GM23338 (cell line): ENCODE measurements at regions not wholly inside any gene's neighbourhood (a gene's known extent, or its start where the extent isn't known, plus 50 kb on each side); places are given as distances from the start of the nearest gene placed in this dataset.

Experiments
- ATAC-seq: fragments of 200-7000 bp; cut with Tn5 transposase; 3 replicates; pipeline ENCODE4 v1.9.1; 2020
- DNase-seq: peaks from one replicate; pipeline ENCODE4 v3.0.0-alpha.2; 2015; ENCODE audit warnings: low spot score
- H2AFZ ChIP-seq: fragments of 200-600 bp; sonication (generic); 2 replicates; pipeline ENCODE4 v1.8.0; 2016; ENCODE audit warnings: antibody characterized with exemption, mild to moderate bottlenecking, moderate library complexity
- H3F3A ChIP-seq: fragments of 200-600 bp; sonication (generic); replicated peaks from 2 replicates; pipeline ENCODE4 v1.8.0; 2017; ENCODE audit warnings: antibody characterized with exemption, mixed run types, low read depth
- H3K27ac ChIP-seq: fragments of 200-600 bp; sonication (generic); 2 replicates; pipeline ENCODE4 v1.6.1; 2016; ENCODE audit warnings: low read depth
- H3K27me3 ChIP-seq: fragments of 200-600 bp; sonication (generic); 2 replicates; pipeline ENCODE4 v1.8.0; 2016; ENCODE audit warnings: mild to moderate bottlenecking, mixed run types, moderate library complexity; ENCODE audit not compliant: insufficient read depth
- H3K36me3 ChIP-seq: fragments of 200-600 bp; sonication (generic); 2 replicates; pipeline ENCODE4 v1.8.0; 2016; ENCODE audit warnings: mild to moderate bottlenecking; ENCODE audit not compliant: insufficient read depth
- H3K4me1 ChIP-seq: fragments of 200-600 bp; sonication (generic); 2 replicates; pipeline ENCODE4 v1.8.0; 2016; ENCODE audit warnings: mild to moderate bottlenecking, moderate library complexity; ENCODE audit not compliant: insufficient read depth
- H3K4me2 ChIP-seq: fragments of 200-600 bp; sonication (generic); 2 replicates; pipeline ENCODE4 v1.7.1; 2017; ENCODE audit warnings: mixed run types
- H3K4me3 ChIP-seq: fragments of 200-600 bp; sonication (generic); 2 replicates; pipeline ENCODE4 v1.6.1; 2016; ENCODE audit warnings: mixed run types
- H3K79me2 ChIP-seq: fragments of 200-600 bp; sonication (generic); replicated peaks from 2 replicates; pipeline ENCODE4 v1.8.0; 2017; ENCODE audit warnings: mild to moderate bottlenecking; ENCODE audit not compliant: insufficient read depth
- H3K9me2 ChIP-seq: fragments of 200-600 bp; sonication (generic); 2 replicates; pipeline ENCODE4 v1.8.0; 2017; ENCODE audit not compliant: insufficient read depth
- H4K20me1 ChIP-seq: fragments of 200-600 bp; sonication (generic); replicated peaks from 2 replicates; pipeline ENCODE4 v1.8.0; 2017; ENCODE audit warnings: mild to moderate bottlenecking; ENCODE audit not compliant: insufficient read depth
- H3K27ac Mint-ChIP-seq: 2 replicates; pipeline ENCODE4 v1.8.0; 2020; ENCODE audit warnings: inconsistent platforms, mild to moderate bottlenecking, moderate library complexity, mixed read lengths
- H3K27me3 Mint-ChIP-seq: 3 replicates; pipeline ENCODE4 v1.8.0; 2022; ENCODE audit warnings: low read depth, mild to moderate bottlenecking, moderate library complexity, mixed read lengths, inconsistent platforms; ENCODE audit not compliant: insufficient read depth, poor library complexity
- H3K36me3 Mint-ChIP-seq: 3 replicates; pipeline ENCODE4 v1.8.0; 2021; ENCODE audit warnings: low read depth, mild to moderate bottlenecking, inconsistent platforms, moderate library complexity, mixed read lengths
- H3K4me1 Mint-ChIP-seq: 3 replicates; pipeline ENCODE4 v1.8.0; 2020; ENCODE audit warnings: mild to moderate bottlenecking, inconsistent platforms, mixed read lengths
- H3K4me3 Mint-ChIP-seq: 3 replicates; pipeline ENCODE4 v1.8.0; 2021; ENCODE audit warnings: moderate library complexity, mild to moderate bottlenecking, inconsistent platforms, mixed read lengths
- H3K9me3 Mint-ChIP-seq: 3 replicates; pipeline ENCODE4 v1.8.0; 2020; ENCODE audit warnings: moderate library complexity, mild to moderate bottlenecking, inconsistent platforms, mixed read lengths
- CREB1 ChIP-seq: fragments of 250-450 bp; sonication (Bioruptor Pico); IDR thresholded peaks from 2 replicates; pipeline ENCODE4 v1.5.0; 2020; ENCODE audit warnings: low read depth, mild to moderate bottlenecking, moderate library complexity
- CTCF ChIP-seq, 2 experiments: fragments of 200-600 bp in 1 of 2; sonication (generic) in 1 of 2; conservative IDR thresholded peaks; 2 replicates each; pipeline versions ENCODE4 v1.5.1 to v1.6.1; 2016 to 2017; ENCODE audit warnings: antibody characterized with exemption in 2 of 2, low read depth in 2 of 2, mild to moderate bottlenecking in 2 of 2, moderate library complexity in 1 of 2
- JUNB ChIP-seq: IDR thresholded peaks from one replicate; pipeline ENCODE4 v1.6.1; 2016; ENCODE audit warnings: antibody characterized with exemption; ENCODE audit not compliant: unreplicated experiment
- STAT1 ChIP-seq: IDR thresholded peaks from one replicate; pipeline ENCODE4 v1.6.1; 2016; ENCODE audit warnings: antibody characterized with exemption; ENCODE audit not compliant: unreplicated experiment
- ZNF114 ChIP-seq: fragments of 250-450 bp; sonication (Bioruptor Pico); IDR thresholded peaks from 2 replicates; pipeline ENCODE4 v1.5.0; 2020; ENCODE audit warnings: mild to moderate bottlenecking, moderate library complexity
- TF ChIP-seq, protein P1 (sequence below): fragments of 250-450 bp; sonication (Bioruptor Pico); IDR thresholded peaks from 2 replicates; pipeline ENCODE4 v1.5.0; 2020; ENCODE audit warnings: mild to moderate bottlenecking, moderate library complexity

- TF ChIP-seq, protein P1, sequence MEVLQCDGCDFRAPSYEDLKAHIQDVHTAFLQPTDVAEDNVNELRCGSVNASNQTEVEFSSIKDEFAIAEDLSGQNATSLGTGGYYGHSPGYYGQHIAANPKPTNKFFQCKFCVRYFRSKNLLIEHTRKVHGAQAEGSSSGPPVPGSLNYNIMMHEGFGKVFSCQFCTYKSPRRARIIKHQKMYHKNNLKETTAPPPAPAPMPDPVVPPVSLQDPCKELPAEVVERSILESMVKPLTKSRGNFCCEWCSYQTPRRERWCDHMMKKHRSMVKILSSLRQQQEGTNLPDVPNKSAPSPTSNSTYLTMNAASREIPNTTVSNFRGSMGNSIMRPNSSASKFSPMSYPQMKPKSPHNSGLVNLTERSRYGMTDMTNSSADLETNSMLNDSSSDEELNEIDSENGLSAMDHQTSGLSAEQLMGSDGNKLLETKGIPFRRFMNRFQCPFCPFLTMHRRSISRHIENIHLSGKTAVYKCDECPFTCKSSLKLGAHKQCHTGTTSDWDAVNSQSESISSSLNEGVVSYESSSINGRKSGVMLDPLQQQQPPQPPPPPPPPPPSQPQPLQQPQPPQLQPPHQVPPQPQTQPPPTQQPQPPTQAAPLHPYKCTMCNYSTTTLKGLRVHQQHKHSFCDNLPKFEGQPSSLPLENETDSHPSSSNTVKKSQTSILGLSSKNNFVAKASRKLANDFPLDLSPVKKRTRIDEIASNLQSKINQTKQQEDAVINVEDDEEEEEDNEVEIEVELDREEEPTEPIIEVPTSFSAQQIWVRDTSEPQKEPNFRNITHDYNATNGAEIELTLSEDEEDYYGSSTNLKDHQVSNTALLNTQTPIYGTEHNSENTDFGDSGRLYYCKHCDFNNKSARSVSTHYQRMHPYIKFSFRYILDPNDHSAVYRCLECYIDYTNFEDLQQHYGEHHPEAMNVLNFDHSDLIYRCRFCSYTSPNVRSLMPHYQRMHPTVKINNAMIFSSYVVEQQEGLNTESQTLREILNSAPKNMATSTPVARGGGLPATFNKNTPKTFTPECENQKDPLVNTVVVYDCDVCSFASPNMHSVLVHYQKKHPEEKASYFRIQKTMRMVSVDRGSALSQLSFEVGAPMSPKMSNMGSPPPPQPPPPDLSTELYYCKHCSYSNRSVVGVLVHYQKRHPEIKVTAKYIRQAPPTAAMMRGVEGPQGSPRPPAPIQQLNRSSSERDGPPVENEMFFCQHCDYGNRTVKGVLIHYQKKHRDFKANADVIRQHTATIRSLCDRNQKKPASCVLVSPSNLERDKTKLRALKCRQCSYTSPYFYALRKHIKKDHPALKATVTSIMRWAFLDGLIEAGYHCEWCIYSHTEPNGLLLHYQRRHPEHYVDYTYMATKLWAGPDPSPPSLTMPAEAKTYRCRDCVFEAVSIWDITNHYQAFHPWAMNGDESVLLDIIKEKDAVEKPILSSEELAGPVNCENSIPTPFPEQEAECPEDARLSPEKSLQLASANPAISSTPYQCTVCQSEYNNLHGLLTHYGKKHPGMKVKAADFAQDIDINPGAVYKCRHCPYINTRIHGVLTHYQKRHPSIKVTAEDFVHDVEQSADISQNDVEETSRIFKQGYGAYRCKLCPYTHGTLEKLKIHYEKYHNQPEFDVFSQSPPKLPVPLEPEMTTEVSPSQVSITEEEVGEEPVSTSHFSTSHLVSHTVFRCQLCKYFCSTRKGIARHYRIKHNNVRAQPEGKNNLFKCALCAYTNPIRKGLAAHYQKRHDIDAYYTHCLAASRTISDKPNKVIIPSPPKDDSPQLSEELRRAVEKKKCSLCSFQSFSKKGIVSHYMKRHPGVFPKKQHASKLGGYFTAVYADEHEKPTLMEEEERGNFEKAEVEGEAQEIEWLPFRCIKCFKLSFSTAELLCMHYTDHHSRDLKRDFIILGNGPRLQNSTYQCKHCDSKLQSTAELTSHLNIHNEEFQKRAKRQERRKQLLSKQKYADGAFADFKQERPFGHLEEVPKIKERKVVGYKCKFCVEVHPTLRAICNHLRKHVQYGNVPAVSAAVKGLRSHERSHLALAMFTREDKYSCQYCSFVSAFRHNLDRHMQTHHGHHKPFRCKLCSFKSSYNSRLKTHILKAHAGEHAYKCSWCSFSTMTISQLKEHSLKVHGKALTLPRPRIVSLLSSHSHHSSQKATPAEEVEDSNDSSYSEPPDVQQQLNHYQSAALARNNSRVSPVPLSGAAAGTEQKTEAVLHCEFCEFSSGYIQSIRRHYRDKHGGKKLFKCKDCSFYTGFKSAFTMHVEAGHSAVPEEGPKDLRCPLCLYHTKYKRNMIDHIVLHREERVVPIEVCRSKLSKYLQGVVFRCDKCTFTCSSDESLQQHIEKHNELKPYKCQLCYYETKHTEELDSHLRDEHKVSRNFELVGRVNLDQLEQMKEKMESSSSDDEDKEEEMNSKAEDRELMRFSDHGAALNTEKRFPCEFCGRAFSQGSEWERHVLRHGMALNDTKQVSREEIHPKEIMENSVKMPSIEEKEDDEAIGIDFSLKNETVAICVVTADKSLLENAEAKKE (CRISPR knock-in tag) = no peak
These were observed 495.2 kb downstream of the TLE4 start (continued) for GRCh38 chr9:80066931-80067330.

GRCh38 chr9:80062567-80062966, 490.8 kb downstream of the TLE4 start:
- TF ChIP-seq ZNF114 (CRISPR knock-in tag) (no peak), JUNB (no peak), CTCF (conservative IDR thresholded peaks at IDR 0.05; ENCODE audit: low read depth in 2 of 2) (no peak), CREB1 (CRISPR knock-in tag) (no peak), STAT1 (no peak)
- no peak for ATAC-seq
- Histone ChIP-seq H3K4me3 (no peak overlapping the region), H4K20me1 (no peaks in the 10 kb centered on the region), H3K36me3 (no peaks in the 10 kb centered on the region), H3K27me3 (no peaks in the 10 kb centered on the region), H3K9me2 (no peaks in the 10 kb centered on the region), H2AFZ (no peak overlapping the region), H3K4me2 (no peak overlapping the region), H3K4me1 (peaks cover 18% of the 10 kb centered on the region; the same call in 1 of the 2 replicates), H3F3A (no peaks in the 10 kb centered on the region), H3K27ac (no peak overlapping the region; the same call in 1 of the 2 replicates), H3K79me2 (no peaks in the 10 kb centered on the region)
- Mint-ChIP-seq H3K27ac (no peak overlapping the region), H3K27me3 (no peaks in the 10 kb centered on the region), H3K4me3 (no peak overlapping the region), H3K36me3 (peaks cover 5% of the 10 kb centered on the region; the same call in 1 of the 3 replicates), H3K9me3 (peaks cover 7% of the 10 kb centered on the region), H3K4me1 (peaks cover 23% of the 10 kb centered on the region)
- DNase-seq = no peak
